Putamen (tissue), 1 donor: ENCODE measurements at regions not wholly inside any gene's neighbourhood (a gene's known extent, or its start where the extent isn't known, plus 50 kb on each side); places are given as distances from the start of the nearest gene placed in this dataset.

ENCODE experiments used
- DNase-seq: peaks from one replicate; pipeline ENCODE4 v3.0.0-alpha.2; 2016; ENCODE audit warnings: low spot score

- peak; percentile 12 for DNase-seq
Observed at GRCh38 chr7:95718577-95719410, 53.6 kb upstream of the DYNC1I1 start.

- DNase-seq = no peak
Observed at GRCh38 chr7:95716357-95717122, 55.8 kb upstream of the DYNC1I1 start.

- no peak for DNase-seq
Observed at GRCh38 chr7:95715274-95715673, 57.1 kb upstream of the DYNC1I1 start.

- DNase-seq = no peak
Observed at GRCh38 chr7:95710711-95711110, 61.6 kb upstream of the DYNC1I1 start.

GRCh38 chr7:95700917-95701316, 71.4 kb upstream of the DYNC1I1 start:
- DNase-seq = no peak

GRCh38 chr7:95694334-95694733, 78.0 kb upstream of the DYNC1I1 start:
- no peak for DNase-seq

- DNase-seq = no peak
Observed at GRCh38 chr7:95693551-95694333, 78.6 kb upstream of the DYNC1I1 start.

- DNase-seq = no peak
Observed at GRCh38 chr7:95691464-95691863, 80.9 kb upstream of the DYNC1I1 start.

GRCh38 chr7:95690367-95690947, 81.9 kb upstream of the DYNC1I1 start:
- peak; percentile 41 for DNase-seq

GRCh38 chr7:95688931-95689495, 83.3 kb upstream of the DYNC1I1 start:
- no peak for DNase-seq

GRCh38 chr7:95687759-95688343, 84.5 kb upstream of the DYNC1I1 start:
- DNase-seq = peak; percentile 63

GRCh38 chr7:95686109-95686508, 86.2 kb upstream of the DYNC1I1 start:
- peak; percentile 78 for DNase-seq

- DNase-seq = no peak
Observed at GRCh38 chr7:95684505-95684904, 87.8 kb upstream of the DYNC1I1 start.

GRCh38 chr7:95684037-95684436, 87.7 kb upstream of the PDK4 start:
- peak; percentile 74 for DNase-seq

GRCh38 chr7:95682913-95683312, 86.6 kb upstream of the PDK4 start:
- DNase-seq = no peak

- DNase-seq = no peak
Observed at GRCh38 chr7:95676691-95677090, 80.4 kb upstream of the PDK4 start.

GRCh38 chr7:95675632-95676031, 79.3 kb upstream of the PDK4 start:
- DNase-seq = no peak

- no peak for DNase-seq
Observed at GRCh38 chr7:95675016-95675415, 78.7 kb upstream of the PDK4 start.

- no peak for DNase-seq
Observed at GRCh38 chr7:95674101-95674500, 77.8 kb upstream of the PDK4 start.

GRCh38 chr7:95672434-95672833, 76.1 kb upstream of the PDK4 start:
- no peak for DNase-seq

GRCh38 chr7:95669513-95669912, 73.2 kb upstream of the PDK4 start:
- no peak for DNase-seq
